ENCODE measurements at regions not wholly inside any gene's neighbourhood (a gene's known extent, or its start where the extent isn't known, plus 50 kb on each side); places are given as distances from the start of the nearest gene placed in this dataset.

DNA sequence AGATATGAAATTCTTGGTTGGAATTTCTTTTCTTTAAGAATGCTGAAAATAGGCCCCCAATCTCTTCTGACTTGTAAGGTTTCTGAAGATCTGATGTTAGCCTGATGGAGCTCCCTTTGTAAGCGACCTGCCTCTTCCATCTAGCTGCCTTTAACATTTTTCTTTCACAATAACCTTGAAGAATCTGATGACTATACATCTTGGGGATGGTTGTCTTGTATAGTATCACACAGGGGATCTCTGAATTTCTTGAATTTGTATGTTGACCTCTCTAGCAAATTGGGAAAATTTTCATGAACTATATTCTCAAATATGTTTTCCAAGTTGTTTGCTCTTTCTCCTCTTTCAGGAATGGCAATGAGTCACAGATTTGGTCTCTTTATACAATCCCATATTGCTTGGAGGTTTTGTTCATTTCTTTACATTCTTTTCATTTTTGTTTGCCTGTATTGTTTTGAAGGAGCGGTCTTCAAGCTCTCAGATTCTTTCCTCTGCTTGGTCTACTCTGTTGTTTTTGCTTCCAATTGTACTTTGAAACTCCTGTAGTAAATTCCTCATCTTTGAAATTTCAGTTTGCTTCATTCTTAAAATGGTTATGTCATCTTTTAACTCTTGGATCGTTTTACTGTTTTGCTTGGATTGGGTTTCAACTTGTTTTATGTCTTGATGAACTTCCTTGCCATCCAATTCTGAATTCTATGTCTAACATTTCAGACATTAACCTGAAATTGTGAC lies 245.2 kb upstream of the TARS1 start:
- no peak overlapping the region for H3K27ac ChIP-seq (ENCODE audit: low read depth, low read length)
- H3K27ac Mint-ChIP-seq = no peak overlapping the region
- no peaks in the 10 kb centered on the region for H3K27me3 ChIP-seq (ENCODE audit: control insufficient read depth, insufficient read depth, low read length, poor library complexity, severe bottlenecking)
- DNase-seq = no peak
- no peak for TF ChIP-seq CTCF (conservative IDR thresholded peaks at IDR 0.05)
- H3K27me3 Mint-ChIP-seq (ENCODE audit: insufficient read depth) = no peaks in the 10 kb centered on the region
- 83 to 94% methylated on average over 1 to 3 of the region's 3 CpGs for WGBS, 2 experiments (ENCODE audit: insufficient coverage in 1 of 2, insufficient read length in 1 of 2)
- H3K9ac ChIP-seq (ENCODE audit: extremely low read depth, low read length, poor library complexity, severe bottlenecking) = no peak overlapping the region
- H3K4me3 Mint-ChIP-seq = no peak overlapping the region
- no peaks in the 10 kb centered on the region for H3K36me3 ChIP-seq (ENCODE audit: control insufficient read depth, insufficient read depth, low read length)
- H3K4me1 Mint-ChIP-seq = no peaks in the 10 kb centered on the region
- H3K36me3 Mint-ChIP-seq (ENCODE audit: low read depth) = no peaks in the 10 kb centered on the region
- peaks cover 11% of the 10 kb centered on the region for H3K9me3 Mint-ChIP-seq
- peaks cover 25% of the 10 kb centered on the region for H3K9me3 ChIP-seq (ENCODE audit: control insufficient read depth, low read length)
- no peak overlapping the region for H3K4me3 ChIP-seq (ENCODE audit: low read length)
- no peaks in the 10 kb centered on the region for H3K4me1 ChIP-seq (ENCODE audit: control insufficient read depth, insufficient read depth, low read length)

GRCh38 chr5:33198836-33199235 lies 241.9 kb upstream of the TARS1 start:
- H3K4me1 Mint-ChIP-seq = no peaks in the 10 kb centered on the region
- peaks cover 5% of the 10 kb centered on the region for H3K9me3 ChIP-seq (ENCODE audit: control insufficient read depth, low read length)

DNA sequence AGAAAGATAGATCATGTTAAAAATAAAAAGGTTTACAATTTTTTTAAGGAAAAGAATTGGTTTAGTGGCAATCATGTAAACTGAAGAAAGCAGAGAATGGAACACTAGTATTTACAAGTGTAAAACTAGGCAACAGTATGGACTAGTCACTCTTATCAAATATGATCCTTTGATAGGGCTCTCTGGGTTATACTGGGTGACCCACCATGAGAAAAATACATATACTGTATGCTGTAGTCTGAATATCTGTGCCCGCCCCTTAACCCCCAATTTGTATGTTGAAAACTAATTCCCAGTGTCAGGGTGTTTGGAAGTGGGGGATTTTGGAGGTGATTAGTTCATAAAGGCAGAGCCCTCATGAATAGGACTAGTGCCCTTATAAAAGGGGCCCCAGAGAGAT lies 236.8 kb upstream of the TARS1 start:
- H3K9me3 Mint-ChIP-seq = peaks cover 6% of the 10 kb centered on the region
- Histone ChIP-seq H3K27ac (ENCODE audit: low read depth, low read length) (no peak overlapping the region), H3K9me3 (ENCODE audit: control insufficient read depth, low read length) (peaks cover 5% of the 10 kb centered on the region), H3K4me1 (ENCODE audit: control insufficient read depth, insufficient read depth, low read length) (no peaks in the 10 kb centered on the region), H3K4me3 (ENCODE audit: low read length) (no peak overlapping the region), H3K27me3 (ENCODE audit: control insufficient read depth, insufficient read depth, low read length, poor library complexity, severe bottlenecking) (no peaks in the 10 kb centered on the region), H3K9ac (ENCODE audit: extremely low read depth, low read length, poor library complexity, severe bottlenecking) (no peak overlapping the region), H3K36me3 (ENCODE audit: control insufficient read depth, insufficient read depth, low read length) (no peaks in the 10 kb centered on the region)
- H3K4me1 Mint-ChIP-seq = no peaks in the 10 kb centered on the region
- H3K4me3 Mint-ChIP-seq = no peak overlapping the region
- 94% methylated on average over 1 of the region's 1 CpG; no CpG with 5 or more reads in 1 of the 2 experiments for WGBS, 2 experiments (ENCODE audit: insufficient coverage in 1 of 2, insufficient read length in 1 of 2)
- peaks cover 12% of the 10 kb centered on the region for H3K27me3 Mint-ChIP-seq (ENCODE audit: insufficient read depth)
- no peak for TF ChIP-seq CTCF (conservative IDR thresholded peaks at IDR 0.05)
- H3K36me3 Mint-ChIP-seq (ENCODE audit: low read depth) = no peaks in the 10 kb centered on the region
- H3K27ac Mint-ChIP-seq = no peak overlapping the region
- DNase-seq = no peak

More at GRCh38 chr5:33198836-33199235, 241.9 kb upstream of the TARS1 start:
- no peaks in the 10 kb centered on the region for H3K4me1 ChIP-seq (ENCODE audit: control insufficient read depth, insufficient read depth, low read length)
- Mint-ChIP-seq H3K9me3 (peaks cover 2% of the 10 kb centered on the region), H3K36me3 (ENCODE audit: low read depth) (no peaks in the 10 kb centered on the region), H3K27me3 (ENCODE audit: insufficient read depth) (no peaks in the 10 kb centered on the region), H3K4me3 (no peak overlapping the region), H3K27ac (no peak overlapping the region)
- no peak for DNase-seq
- no peak overlapping the region for H3K4me3 ChIP-seq (ENCODE audit: low read length)
- no peak overlapping the region for H3K9ac ChIP-seq (ENCODE audit: extremely low read depth, low read length, poor library complexity, severe bottlenecking)
- no peak overlapping the region for H3K27ac ChIP-seq (ENCODE audit: low read depth, low read length)
- no peaks in the 10 kb centered on the region for H3K36me3 ChIP-seq (ENCODE audit: control insufficient read depth, insufficient read depth, low read length)
- H3K27me3 ChIP-seq (ENCODE audit: control insufficient read depth, insufficient read depth, low read length, poor library complexity, severe bottlenecking) = no peaks in the 10 kb centered on the region
- no peak for TF ChIP-seq CTCF (conservative IDR thresholded peaks at IDR 0.05)
- WGBS, 2 experiments (ENCODE audit: insufficient coverage in 1 of 2, insufficient read length in 1 of 2) = 93 to 100% methylated on average over 2 to 4 of the region's 4 CpGs
